SK-MEL-5 (cell line): ENCODE measurements at regions not wholly inside any gene's neighbourhood (a gene's known extent, or its start where the extent isn't known, plus 50 kb on each side); places are given as distances from the start of the nearest gene placed in this dataset.
A peak's percentile ranks its signal among the peaks of the same experiment; 100 is the strongest.

Experiments used
- DNase-seq: peaks from one replicate; pipeline ENCODE4 v3.0.0-alpha.2; 2016; ENCODE audit warnings: low read depth, low spot score
- in situ Hi-C: cut with HindIII; loops from 2 replicates; pipeline ENCODE4 v1.10.0; 2016; ENCODE audit warnings: low sequenced_read_pairs, high pct_unique_total_duplicates, low pct_unique_long_range_greater_than_20kb

DNA sequence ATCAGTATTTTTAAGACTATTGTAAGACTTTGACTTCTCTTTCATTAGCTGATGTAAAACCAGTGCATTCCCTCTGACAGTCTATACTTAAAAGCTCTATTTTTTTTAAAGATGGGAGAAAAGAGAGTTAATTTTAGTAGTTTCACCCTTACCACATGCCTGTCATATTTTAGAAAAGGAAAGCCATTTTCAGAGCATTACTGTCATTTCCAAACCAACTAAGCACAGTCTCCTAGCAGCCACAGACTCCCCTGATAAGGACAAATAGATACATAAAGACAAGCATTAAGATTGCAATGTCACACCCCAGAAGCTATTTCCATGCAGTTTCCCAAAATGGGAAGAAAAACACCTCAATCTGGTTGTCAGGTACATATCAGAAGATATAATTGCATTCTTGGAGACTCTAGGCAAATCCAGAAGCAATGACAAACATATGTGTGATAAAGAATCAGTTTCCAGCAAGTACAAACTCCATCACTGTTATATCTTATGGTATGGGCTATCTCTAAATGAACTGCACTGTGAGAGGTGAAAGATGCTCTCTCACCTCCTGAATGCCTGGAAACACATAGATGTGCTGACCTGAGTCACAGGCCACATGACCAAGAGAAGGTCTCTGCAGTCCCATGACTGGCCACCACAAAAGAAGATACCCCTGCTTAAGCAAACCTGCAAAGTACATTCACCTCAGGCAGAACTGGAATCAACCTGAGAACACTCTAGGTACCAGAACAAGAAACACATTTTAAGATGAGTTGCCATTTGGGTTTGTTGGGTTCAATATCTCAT is 303.3 kb downstream of the POU4F1 start:
- no peak for DNase-seq
- in situ Hi-C loops = no loop called here

DNA sequence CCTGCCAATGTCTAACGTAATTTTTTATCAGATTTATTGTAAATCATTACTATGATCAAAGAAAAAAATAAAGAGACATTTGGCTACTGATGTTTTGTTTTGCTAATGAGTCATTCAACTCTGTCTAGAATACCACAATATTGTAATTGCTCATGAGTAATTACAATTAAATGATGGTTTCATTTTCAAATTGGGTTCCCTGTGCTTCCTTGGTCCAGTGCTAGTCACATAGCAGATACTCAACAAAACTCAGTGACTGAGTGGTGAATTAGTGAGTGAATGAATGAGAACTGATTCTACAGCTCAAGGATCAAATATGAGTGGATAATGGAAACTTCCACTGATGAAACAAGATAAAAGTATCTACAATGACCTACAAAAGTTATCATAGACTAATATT is 304.7 kb downstream of the POU4F1 start:
- no peak for DNase-seq
- in situ Hi-C loops = no loop called here

DNA sequence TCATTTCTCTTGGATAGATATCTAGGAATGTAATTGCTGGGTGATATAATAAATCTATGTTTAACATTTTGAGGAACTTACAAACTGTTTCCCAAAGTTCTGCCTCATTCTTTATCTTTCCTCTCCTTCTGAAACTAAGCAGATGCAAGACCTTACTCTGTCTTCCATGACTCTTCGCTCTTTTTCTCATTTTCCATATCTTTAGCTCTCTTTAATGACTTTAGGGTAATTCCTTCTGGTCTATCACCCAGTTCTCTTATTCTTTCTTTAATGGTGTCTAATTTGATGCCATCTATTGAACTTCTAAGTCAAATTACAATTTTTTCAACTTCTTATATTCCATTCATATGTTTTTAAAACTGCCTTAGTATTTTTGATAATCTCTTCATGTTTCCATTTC is 316.6 kb downstream of the POU4F1 start:
- in situ Hi-C loops = no loop called here
- no peak for DNase-seq

DNA sequence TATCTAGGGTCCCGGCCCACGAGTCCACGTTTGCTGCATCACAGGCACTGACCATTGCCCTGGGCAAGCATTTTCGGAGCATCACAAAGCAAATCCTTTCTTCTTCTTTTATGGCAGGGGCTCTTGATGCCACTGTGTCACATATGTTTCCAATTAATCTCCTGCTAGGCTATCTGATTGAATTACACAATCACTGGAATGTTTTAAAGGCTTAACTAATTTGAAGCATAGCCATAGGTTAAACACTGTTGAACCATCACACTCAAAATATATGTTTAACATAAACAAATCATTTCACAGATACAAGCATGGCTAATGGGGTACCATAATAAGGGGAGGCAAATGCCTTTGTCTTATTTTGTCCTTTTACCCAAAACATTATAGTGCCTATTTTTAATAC is 338.3 kb downstream of the POU4F1 start:
- in situ Hi-C loops = no loop called here
- no peak for DNase-seq

DNA sequence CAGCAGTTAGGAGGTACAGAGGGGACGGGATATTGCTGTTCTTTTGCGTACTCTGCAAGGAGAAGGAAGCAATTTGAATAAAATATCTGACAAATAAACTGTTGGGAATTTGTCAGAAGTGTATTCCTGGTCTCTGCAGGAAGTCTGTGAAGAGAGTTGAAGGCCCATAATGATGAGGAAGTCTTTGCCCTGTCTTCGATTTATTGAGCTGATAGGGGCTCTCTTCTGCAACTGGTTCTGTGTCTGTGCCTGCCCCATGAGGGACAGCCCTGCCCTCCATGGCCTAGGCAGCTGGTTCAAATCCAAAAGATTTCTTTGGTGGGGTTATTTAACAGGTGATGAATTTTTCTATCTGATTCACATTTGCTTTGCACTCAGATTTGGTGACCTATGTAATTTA is 339.7 kb upstream of the EDNRB start:
- DNase-seq = no peak
- in situ Hi-C loops = no loop called here

DNA sequence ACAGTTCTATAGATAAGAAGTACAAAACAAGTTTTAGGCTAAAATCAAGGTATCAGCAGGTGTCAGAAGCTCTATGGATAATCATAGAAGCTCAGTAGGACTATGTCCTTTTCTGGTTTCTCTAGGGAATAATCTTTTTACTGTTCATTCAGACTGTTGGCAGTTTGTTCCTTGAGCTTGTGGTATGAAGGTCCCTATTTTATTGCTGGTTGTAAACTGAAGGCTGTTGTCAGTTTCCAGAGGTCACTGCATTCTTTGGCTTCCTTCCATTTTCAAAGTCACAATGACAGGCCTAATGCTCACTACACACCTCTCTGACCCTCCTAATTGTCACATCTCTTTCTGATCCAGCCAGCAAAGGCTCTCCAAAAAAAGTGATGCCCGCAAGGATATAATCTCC is 337.9 kb upstream of the EDNRB start:
- in situ Hi-C loops = no loop called here
- DNase-seq = no peak

DNA sequence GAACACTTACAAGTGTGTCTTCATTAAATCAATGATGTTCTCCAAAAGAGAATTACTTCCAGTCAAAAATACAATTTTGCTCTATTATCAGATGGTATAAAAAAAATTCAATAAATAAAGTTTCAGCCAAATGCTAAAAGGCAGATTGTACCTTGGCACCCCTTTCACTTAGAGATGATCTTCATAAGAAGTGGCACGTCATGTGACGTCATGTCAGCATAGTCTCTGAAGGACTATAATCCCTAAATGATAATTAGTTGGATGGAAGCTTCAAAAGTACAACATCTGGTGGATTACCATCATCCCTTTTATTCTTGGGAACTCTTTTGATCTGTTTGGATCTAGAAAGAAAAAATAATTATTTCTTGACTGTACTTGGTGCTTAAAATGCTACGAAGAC is 335.5 kb upstream of the EDNRB start:
- in situ Hi-C loops = no loop called here
- DNase-seq = no peak

DNA sequence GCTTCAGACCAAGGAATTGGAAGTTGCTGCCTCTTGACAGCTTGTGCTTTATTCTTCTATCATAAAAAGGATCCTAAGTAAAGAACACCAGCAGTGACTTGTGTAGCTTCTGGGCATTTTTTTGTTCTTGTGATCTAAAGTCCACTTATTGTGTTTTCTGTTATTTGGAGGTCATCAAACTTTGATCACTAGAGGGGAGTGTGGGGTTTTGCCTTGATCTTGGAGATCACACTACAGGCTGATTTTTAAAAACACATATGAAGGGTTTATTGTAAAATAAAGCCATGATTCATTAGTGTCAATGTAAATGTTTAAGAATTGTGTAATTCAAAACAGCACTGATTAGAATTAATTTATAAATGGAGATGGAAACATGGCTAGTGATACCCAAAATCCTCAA is 328.7 kb upstream of the EDNRB start:
- in situ Hi-C loops = no loop called here
- no peak for DNase-seq

DNA sequence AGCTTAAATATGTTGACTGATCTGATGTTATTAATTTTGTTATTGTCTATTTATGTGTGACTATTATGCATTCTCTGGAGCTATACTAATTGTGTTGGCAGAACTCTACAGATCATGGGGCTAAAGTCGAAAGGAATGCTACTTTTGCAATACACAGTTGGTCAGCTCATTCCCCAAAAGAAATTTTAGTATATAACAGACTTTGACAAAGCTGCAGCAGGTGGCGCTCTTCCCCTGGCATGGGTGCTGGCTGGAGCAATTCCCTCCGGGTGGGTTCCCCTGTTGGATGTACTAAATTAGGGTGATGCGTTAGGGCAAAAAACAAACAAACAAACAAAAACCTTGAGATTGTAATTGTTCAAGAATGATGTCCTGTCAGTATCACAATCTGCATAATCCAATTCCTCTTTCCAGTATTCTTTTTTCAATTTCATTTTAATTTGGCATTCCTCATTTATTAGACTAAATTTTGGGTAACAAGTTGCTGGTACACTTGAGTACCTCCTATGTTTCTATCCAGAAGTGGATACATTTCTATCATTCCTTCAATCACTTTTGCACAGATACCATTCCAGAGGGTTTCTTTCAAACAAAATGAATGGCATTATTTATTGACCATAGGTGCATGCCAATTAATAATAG is 322.8 kb upstream of the EDNRB start:
- in situ Hi-C loops = no loop called here
- DNase-seq = peak; percentile 77

DNA sequence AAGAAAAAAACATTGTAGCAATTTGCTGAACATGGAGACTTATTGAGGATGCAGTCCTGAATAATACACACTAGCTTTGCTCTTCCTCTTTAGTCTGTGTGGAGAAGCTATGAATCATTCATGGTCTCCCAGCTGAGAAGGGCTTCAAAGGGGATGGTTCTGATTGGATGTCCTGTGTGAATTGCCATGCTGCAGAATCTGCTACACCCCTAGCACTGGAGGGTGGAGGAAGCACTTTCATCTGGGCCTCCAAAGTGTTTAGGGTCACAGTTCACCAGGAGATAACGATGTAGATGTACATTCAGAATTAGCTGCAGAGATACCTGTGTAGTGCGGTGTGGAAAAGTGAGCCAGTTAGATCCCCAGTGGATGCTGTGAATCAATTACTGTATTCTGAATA is 321.1 kb upstream of the EDNRB start:
- in situ Hi-C loops = no loop called here
- DNase-seq = no peak

DNA sequence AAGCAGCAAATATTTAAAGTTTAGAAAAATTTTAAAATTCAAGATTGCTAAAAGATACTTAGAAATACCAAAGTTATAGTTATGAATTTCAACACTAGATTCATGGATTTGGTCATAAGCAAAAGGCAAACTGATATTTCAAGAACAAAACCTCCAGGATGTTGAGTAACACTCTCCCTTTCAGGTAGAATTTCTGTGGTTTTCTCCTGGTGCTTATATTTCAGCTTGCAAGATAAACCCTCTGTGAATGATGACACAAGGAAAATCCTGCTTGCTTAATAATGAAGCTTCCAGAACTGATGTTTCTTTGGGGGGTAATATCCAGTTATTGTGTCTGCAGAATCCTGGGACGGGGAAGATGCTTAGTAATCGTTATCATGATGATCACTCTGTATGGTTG is 320.3 kb upstream of the EDNRB start:
- no peak for DNase-seq
- in situ Hi-C loops = no loop called here

DNA sequence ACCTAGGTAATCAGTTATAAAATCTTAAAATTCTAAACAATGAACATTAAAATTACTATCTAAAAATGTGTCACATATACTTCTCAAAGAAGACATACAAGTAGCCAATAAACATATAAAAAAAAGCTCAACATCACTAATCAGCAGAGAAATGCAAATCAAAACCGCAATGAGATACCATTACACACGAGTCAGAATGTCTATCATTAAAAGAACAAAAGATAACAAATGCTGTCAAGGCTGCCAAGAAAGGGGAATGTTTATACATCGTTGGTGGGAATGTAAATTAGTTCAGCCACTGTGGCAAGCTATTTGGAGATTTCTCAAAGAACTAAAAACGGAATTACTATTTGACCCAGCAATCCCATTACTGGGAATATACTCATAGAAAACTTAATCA is 310.3 kb upstream of the EDNRB start:
- DNase-seq = no peak
- in situ Hi-C loops = no loop called here

DNA sequence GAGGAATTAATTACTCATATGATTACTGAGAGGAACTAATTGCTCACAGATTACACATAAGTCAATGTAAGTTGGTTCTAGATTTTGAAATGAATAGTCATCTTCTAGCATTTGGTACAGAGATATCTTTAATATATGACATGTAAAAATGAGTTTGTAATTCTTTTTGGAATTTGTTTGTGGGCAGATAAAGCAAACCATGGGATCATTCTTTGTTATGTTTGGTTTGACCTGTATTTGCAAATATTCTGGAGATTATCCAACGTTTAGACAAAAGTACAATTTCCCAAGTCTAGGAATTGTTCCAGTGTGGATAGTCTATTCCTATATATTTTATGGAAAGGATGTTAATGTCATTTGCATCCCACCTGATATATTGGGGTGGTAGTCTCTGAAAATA is 309.6 kb upstream of the EDNRB start:
- no peak for DNase-seq
- in situ Hi-C loops = no loop called here

DNA sequence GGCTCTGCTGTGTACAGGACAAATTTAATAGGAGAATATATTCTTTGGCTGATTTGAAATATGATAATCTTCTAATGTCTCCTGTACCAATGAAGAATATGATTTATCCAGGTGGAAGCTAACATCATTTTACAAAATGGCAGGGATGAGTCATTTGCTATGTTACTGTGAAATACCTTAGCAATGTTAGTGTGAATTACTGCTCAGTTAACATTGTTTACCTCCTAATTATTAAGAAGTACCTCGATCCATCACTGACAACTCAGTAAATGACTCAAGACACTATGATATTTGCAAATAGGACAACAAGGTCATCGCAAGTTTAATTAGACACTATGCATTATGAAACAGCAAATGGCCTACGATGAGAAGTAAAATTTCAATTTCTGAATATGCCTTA is 309.1 kb upstream of the EDNRB start:
- in situ Hi-C loops = no loop called here
- DNase-seq = no peak

DNA sequence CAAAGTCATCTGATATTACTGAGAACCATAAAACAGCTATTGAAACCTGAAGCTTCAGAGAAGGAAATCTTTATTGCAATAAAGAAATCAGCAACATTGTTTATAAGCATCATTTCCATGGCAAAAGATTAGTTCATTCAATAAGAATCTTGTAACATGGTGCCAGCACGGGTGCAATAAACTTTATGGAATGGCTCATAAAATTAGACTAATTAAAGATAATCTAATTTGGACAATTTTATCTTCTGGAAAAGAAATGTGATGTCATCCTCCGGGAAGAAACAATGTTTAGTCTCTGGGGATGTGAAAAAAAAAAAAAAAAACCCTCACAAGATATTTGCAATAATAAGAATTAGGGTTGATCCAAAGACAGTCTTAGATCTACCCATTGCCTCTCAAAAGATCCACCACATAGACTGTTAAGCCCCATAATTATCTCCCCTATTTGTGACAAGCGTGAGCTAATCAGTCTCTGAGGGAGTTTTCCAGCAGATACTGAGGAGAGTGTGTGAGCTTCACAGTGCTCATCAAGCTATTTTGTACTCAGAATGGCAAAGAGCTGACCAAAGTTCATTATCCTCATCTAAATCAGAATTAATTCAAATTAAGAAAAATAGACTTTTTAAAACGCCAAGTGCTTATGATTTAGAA is 297.0 kb upstream of the EDNRB start:
- in situ Hi-C loops = no loop called here
- no peak for DNase-seq

DNA sequence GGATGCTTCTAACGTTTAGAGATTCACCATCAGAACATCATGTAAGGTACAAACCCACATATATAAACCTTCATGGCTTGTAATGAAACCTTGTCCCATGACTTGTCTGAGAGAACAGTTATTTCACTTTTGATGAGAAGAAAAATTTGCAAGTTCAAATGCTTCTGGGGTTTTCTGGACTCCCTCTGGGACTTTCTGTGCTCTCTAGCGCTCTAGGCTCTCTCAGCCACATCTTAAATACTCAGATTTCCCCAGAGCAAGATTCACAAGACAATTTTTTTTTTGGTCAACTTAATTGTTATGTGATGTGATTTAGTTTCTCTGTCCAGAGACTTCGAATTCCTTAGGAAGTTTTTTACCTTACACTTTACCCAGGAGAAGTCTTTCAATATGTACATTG is 282.8 kb upstream of the EDNRB start:
- in situ Hi-C loops = no loop called here
- DNase-seq = no peak

DNA sequence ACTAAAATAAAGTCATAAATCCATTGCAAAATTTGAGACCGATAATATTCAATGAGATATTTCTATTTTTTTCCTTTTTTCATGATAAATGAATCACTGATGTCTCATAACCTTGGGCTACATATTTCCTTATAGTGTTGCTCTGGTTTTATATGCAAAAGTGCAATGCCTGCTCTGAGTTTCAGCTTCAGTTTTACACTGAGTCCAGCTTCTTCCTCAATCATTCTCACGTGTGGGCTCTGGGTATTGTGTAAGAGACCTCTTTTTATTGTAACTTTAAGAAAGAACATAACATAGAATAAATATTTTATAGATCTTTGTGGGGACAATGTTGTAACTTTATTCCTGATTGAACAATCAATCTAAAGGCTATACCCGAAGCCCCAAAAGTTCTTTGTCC is 280.2 kb upstream of the EDNRB start:
- DNase-seq = no peak
- in situ Hi-C loops = no loop called here

DNA sequence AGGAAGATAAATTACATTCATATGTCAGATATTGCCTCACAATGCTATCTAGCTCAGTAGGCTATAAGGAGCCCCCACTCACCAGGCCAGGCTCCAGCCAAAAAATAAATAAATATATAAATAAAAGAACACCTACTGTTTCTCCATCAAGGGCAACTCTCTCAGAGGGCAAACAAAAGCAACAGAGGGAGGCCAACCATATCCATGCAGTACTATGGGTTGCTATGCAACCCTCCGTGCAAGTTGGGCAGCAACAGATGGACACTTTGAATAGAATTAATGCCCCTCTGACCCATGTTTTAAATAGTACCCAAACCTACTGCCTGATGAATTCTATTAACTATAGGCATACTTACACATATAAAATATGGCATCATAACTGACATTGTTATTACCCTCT is 279.8 kb upstream of the EDNRB start:
- DNase-seq = no peak
- in situ Hi-C loops = no loop called here

DNA sequence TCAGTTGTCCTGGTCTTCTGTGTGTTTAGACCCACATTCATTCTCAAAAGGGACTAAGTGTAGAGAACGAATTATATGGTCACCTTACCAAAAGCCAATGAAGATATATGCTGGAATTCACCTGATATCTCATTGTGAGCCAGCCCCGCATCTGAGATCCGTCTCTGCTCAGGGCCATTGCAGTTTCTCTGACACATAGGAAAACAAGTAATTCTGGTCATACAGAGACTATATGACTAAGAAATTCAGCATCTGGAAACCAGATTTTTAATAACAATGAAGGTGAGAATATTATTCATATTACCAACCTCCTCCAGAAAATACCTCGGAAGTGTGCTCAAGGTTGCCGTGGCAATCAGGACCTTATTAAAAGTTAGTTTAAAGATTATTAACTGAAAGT is 278.6 kb upstream of the EDNRB start:
- no peak for DNase-seq
- in situ Hi-C loops = no loop called here
